Mesodermal cell (in vitro differentiated cells): ENCODE measurements at regions not wholly inside any gene's neighbourhood (a gene's known extent, or its start where the extent isn't known, plus 50 kb on each side); places are given as distances from the start of the nearest gene placed in this dataset.
"Not testable (repeated sequence)": the region's sequence is repeated elsewhere in the genome, so short reads cannot be mapped to it uniquely, and the experiment has no call there.

ENCODE experiments used
- H3K27ac ChIP-seq: 2 replicates; pipeline ENCODE4 v1.7.0; 2013; ENCODE audit warnings: mild to moderate bottlenecking, low read depth, low read length, moderate library complexity; ENCODE audit not compliant: severe bottlenecking
- H3K36me3 ChIP-seq: 2 replicates; pipeline ENCODE4 v1.7.1; 2013; ENCODE audit warnings: mild to moderate bottlenecking, low read length, moderate library complexity; ENCODE audit not compliant: control insufficient read depth, insufficient read depth
- H3K4me1 ChIP-seq: one replicate; pipeline ENCODE4 v1.7.1; 2013; ENCODE audit warnings: mild to moderate bottlenecking, low read length; ENCODE audit not compliant: insufficient read depth, control insufficient read depth, poor library complexity, severe bottlenecking
- H3K4me3 ChIP-seq: 2 replicates; pipeline ENCODE4 v1.7.0; 2013; ENCODE audit warnings: low read length, control low read depth, mild to moderate bottlenecking; ENCODE audit not compliant: insufficient read depth, poor library complexity, severe bottlenecking; ENCODE audit errors: extremely low read depth
- H3K9me3 ChIP-seq: 2 replicates; pipeline ENCODE4 v1.7.1; 2013; ENCODE audit warnings: mild to moderate bottlenecking, low read length, moderate library complexity; ENCODE audit not compliant: control insufficient read depth
- WGBS, 2 experiments: methylation state at CpG; one replicate each; pipeline ENCODE4 v1.1.5; 2013; ENCODE audit warnings: missing lambda C conversion rate in 2 of 2; ENCODE audit not compliant: insufficient coverage in 2 of 2; 5-methylcytosine and 5-hydroxymethylcytosine counted together

DNA sequence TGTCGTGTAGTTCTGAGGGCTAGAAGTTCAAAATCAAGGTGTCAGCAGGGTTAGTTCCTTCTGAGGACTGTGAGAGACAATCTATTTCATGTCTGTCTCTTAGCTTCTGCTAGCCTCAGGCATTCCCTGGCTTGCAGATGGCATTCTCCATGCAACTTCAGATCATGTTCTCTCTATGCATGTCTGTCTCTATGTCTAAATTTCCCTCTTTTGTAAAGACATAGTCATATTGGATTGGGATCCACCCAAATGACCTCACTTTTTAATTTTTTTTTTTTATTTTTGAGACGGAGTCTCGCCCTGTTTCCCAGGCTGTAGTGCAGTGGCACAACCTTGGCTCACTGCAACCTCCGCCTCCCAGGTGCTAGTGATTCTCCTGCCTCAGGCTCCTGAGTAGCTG is 104.6 kb downstream of the RAP2B start:
- Histone ChIP-seq H3K27ac (no peak overlapping the region), H3K9me3 (peaks cover 6% of the 10 kb centered on the region), H3K4me1 (no peaks in the 10 kb centered on the region), H3K36me3 (no peaks in the 10 kb centered on the region), H3K4me3 (no peak overlapping the region)
- 90 to 93% methylated on average over 1 to 4 of the region's 4 CpGs for WGBS, 2 experiments

DNA sequence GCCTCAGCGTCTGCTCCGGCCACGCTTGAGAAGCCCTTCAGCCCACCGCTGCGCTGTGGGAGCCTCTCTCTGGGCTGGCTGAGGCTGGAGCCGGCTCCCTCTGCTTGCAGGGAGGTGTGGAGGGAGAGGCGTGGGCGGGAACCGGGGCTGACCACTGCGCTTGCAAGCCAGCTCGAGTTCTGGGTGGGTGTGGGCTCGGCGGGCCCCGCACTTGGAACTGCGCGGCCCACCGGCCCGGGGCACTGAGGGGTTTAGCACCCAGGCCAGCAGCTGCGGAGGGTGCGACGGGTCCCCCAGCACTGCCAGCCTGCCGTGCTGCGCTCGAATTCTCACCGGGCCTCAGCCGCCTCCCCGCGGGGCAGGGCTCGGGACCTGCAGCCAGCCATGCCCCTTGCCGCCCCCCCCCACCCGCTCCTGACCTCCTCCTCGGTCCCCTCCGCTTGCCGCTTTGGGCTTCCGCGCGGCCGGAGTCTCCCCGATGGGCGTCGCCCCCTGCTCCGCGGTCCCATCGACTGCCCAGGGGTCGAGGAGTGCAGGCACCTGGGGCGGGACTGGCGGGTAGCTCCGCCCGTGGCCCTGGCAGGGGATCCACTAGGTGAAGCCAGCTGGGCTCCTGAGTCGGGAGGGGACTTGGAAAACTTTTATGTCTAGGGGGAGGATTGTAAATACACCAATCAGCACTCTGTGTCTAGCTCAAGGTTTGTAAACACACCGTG is 106.7 kb downstream of the RAP2B start:
- Histone ChIP-seq H3K27ac (no peak overlapping the region), H3K9me3 (peaks cover 6% of the 10 kb centered on the region), H3K4me3 (no peak overlapping the region), H3K36me3 (no peaks in the 10 kb centered on the region), H3K4me1 (no peaks in the 10 kb centered on the region)
- 92 to 95% methylated on average over 23 to 39 of the region's 51 CpGs for WGBS, 2 experiments

DNA sequence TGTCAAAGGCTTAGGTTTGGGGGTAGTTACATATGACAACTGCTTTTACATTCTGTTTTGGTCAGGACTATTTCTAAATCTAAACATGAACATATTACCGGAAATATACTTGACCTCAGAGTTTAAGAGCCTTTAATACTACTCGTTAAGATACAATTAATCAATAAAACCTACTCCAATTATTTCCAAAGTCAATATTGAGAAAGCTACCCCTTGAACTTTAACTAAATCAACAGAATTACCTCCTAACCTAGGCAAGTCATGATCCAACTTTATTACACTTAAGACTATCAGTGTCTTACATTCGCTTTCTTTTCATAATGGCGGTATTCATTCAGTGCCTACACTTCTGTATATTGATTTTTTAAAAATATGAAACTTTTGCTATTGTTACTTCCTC is 107.7 kb downstream of the RAP2B start:
- Histone ChIP-seq H3K4me1 (peaks cover 3% of the 10 kb centered on the region), H3K36me3 (no peaks in the 10 kb centered on the region), H3K4me3 (no peak overlapping the region), H3K9me3 (peaks cover 6% of the 10 kb centered on the region), H3K27ac (no peak overlapping the region)
- 68 to 70% methylated on average over 2 of the region's 4 CpGs for WGBS, 2 experiments

DNA sequence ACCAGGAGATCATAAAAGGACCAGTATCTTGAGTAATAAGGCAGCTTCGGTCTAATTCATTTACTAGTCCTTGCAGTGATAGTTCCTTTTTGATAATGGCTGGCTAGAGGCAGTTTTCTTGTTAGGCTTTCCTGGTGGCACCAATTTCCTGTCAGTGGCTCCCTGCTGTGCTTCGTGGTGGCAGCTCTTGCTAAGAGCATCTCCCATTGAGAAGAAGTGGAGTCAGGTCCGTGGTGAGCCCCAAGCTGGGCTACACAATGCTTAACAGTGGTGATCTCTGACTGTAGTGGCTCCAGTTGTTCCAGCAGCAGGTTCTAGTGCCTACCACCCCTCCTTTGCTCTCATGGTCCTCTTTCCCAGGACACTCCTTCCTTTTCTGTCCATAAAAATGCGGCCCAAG is 111.2 kb downstream of the RAP2B start:
- Histone ChIP-seq H3K36me3 (no peaks in the 10 kb centered on the region), H3K27ac (no peak overlapping the region), H3K9me3 (peaks cover 4% of the 10 kb centered on the region), H3K4me1 (peaks cover 3% of the 10 kb centered on the region), H3K4me3 (no peak overlapping the region)
- WGBS, 2 experiments: 89% methylated on average over 4 of the region's 4 CpGs

GRCh38 chr3:153273767-153274435 is 111.9 kb downstream of the RAP2B start:
- H3K9me3 ChIP-seq: no peaks in the 10 kb centered on the region
- no peak overlapping the region for H3K27ac ChIP-seq
- 80% methylated on average over 3 of the region's 7 CpGs; no CpG with 5 or more reads in 1 of the 2 experiments for WGBS, 2 experiments
- H3K4me1 ChIP-seq: peaks cover 7% of the 10 kb centered on the region
- H3K4me3 ChIP-seq: no peak overlapping the region
- H3K36me3 ChIP-seq: no peaks in the 10 kb centered on the region

DNA sequence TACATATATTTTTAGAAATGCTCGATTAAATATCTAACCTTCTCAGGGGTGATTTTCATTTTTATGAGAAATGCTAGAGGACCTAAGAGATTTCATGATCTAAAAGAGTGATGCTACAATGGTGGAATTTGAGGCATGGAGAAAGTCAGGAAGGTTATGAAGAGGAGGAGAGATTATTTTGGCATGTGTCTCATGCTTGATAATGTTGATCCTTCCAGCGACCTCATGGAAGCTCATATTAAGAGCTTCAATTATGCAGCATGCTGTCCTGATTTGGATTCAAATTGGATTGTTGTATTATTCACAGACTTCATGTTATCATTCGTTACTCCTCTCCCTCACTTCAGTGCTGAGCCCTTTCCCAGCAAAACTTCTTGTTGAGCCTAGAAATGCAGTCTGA is 112.5 kb downstream of the RAP2B start:
- WGBS, 2 experiments: 100% methylated on average over 2 of the region's 3 CpGs; no CpG with 5 or more reads in 1 of the 2 experiments
- H3K27ac ChIP-seq: no peak overlapping the region

DNA sequence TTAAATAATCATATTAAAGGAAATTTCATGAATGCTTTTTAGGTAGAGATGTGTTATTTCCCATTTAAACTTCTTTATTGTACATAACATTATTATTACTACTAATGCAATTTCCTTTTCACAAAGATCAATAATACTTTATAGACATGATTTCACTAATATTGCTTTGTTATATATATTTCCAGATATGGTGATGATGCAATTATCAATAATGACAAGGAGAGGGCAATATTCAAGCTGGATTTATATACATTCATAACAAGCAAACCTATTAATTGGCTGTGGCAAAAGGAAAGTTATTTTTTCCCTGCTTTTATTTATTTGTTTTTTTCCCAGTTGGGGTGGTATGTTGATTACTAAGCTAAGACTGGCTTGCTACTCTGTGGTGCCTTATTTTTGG is 113.5 kb downstream of the RAP2B start:
- H3K36me3 ChIP-seq: no peaks in the 10 kb centered on the region
- H3K27ac ChIP-seq: no peak overlapping the region
- no peak overlapping the region for H3K4me3 ChIP-seq
- peaks cover 7% of the 10 kb centered on the region for H3K4me1 ChIP-seq
- H3K9me3 ChIP-seq: no peaks in the 10 kb centered on the region

More for the DNA sequence above, 112.5 kb downstream of the RAP2B start:
- no peaks in the 10 kb centered on the region for H3K9me3 ChIP-seq
- H3K4me3 ChIP-seq: no peak overlapping the region
- H3K4me1 ChIP-seq: peaks cover 7% of the 10 kb centered on the region
- no peaks in the 10 kb centered on the region for H3K36me3 ChIP-seq

DNA sequence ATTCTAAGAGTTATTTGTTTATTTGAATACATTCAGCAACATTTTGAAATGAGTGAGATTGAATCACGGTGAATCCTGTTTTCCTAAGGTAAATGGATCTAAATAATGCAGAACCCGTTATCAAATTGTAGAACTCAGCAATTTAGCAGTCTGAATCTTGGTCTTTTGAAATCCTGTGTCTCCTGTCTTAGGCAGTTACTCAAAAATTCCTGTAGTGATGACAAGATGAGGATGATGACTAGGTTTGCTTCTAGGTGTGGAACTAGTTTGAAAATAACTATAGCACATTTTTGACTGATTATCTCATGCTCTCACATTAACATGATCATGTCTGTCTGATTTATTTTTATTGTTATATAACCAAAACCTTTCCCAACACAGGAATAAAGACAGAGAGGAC is 115.0 kb downstream of the RAP2B start:
- Histone ChIP-seq H3K36me3 (no peaks in the 10 kb centered on the region), H3K4me3 (no peak overlapping the region), H3K4me1 (peaks cover 7% of the 10 kb centered on the region), H3K9me3 (no peaks in the 10 kb centered on the region), H3K27ac (no peak overlapping the region)
- WGBS, 2 experiments: 83 to 100% methylated on average over 2 of the region's 2 CpGs

- H3K36me3 ChIP-seq, H3K4me3 ChIP-seq, H3K27ac ChIP-seq, H3K9me3 ChIP-seq: not testable (repeated sequence)
- 93 to 96% methylated on average over 18 to 26 of the region's 29 CpGs for WGBS, 2 experiments
- H3K4me1 ChIP-seq: peaks cover 19% of the 10 kb centered on the region
Observed at GRCh38 chr3:153281236-153281997, 119.4 kb downstream of the RAP2B start.

DNA sequence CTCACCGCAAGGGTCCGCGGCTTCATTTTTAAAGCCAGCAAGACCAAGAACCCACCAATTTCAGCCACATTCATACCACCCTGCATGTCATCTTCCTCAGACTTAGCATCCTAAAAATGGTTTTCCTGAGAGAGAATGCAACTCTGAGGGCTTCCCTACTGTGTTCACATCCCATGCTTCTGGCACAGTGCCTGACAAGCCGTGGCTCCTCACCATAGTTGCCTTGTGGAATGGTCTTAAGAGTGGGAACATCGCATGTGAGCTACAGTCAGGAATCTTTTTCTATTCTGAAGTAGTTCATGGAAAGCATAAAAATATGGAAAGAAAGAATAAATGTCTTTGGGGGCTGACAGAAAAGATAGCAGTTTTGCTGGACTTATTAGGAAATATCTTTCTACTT is 120.3 kb downstream of the RAP2B start:
- no peaks in the 10 kb centered on the region for H3K9me3 ChIP-seq
- H3K4me3 ChIP-seq: no peak overlapping the region
- H3K4me1 ChIP-seq: peaks cover 19% of the 10 kb centered on the region
- 100% methylated on average over 3 to 5 of the region's 5 CpGs for WGBS, 2 experiments
- no peak overlapping the region for H3K27ac ChIP-seq
- no peaks in the 10 kb centered on the region for H3K36me3 ChIP-seq
